ENCODE measurements at regions not wholly inside any gene's neighbourhood (a gene's known extent, or its start where the extent isn't known, plus 50 kb on each side); places are given as distances from the start of the nearest gene placed in this dataset.

- TF ChIP-seq CTCF (conservative IDR thresholded peaks at IDR 0.05; ENCODE audit: low read depth, low read length) (no peak), EZH2 (IDR thresholded peaks at IDR 0.05; ENCODE audit: borderline replicate concordance, low read depth, low read length, poor library complexity, severe bottlenecking) (no peak)
Measured at GRCh38 chr10:81040031-81040430, 502.3 kb downstream of the SH2D4B start.

Data from A673 (cell line).